ENCODE measurements at regions not wholly inside any gene's neighbourhood (a gene's known extent, or its start where the extent isn't known, plus 50 kb on each side); places are given as distances from the start of the nearest gene placed in this dataset.

DNA sequence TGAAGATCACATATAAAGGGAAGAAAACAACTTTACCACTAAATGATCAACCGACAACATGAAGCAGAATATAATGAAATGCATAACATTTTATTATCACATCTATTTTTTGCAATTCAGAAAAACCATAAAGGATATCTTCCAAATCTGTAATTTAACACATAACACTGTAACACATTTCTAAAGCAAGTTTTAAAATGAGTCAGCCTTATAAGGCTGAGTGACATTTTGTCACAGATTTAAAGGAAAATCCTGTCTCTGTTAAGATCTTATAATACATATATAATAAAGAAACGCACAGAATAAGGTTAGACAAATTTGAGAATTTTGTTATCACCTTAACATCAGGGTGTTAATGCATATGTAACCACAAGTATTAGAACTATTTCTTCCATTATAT, 198.4 kb upstream of the RASA1 start:
- DNase-seq = no peak

- peak in 1 of 2 donors; percentile 17 for DNase-seq
Observed at GRCh38 chr5:87069974-87070608, 197.6 kb upstream of the RASA1 start.

GRCh38 chr5:87074072-87074471, 193.6 kb upstream of the RASA1 start:
- no peak for DNase-seq

DNA sequence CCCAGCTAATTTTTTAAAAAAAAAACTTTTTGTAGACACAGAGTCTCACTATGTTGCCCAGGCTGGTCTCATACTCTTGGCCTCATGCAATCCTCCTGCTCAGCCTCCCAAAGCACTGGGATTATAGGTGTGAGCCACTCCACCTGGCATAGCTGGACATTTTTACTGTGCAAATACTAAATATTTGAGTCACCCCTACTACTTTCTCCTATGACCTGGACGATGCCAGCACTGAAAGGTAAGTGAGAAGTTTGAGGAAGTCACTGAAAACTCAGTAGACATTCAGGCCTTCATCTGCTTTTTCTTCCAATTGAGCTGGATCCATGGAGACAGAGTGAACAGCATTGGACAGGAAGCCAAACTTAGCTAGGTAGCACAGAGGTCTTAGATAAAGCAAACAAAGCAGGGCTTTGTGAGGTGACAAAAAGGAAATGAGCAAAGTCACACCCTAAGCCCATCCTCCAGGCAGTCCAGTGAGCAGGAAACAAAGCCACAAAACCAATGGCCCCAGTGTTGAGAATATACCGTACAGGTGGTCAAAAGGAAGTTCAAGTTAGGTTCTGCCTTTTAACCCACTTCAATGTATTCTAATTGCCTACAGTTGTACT, 192.6 kb upstream of the RASA1 start:
- DNase-seq = no peak

- DNase-seq = no peak
Observed at GRCh38 chr5:87076411-87076810, 191.3 kb upstream of the RASA1 start.

- no peak for DNase-seq
Observed at GRCh38 chr5:87076931-87077330, 190.8 kb upstream of the RASA1 start.

DNA sequence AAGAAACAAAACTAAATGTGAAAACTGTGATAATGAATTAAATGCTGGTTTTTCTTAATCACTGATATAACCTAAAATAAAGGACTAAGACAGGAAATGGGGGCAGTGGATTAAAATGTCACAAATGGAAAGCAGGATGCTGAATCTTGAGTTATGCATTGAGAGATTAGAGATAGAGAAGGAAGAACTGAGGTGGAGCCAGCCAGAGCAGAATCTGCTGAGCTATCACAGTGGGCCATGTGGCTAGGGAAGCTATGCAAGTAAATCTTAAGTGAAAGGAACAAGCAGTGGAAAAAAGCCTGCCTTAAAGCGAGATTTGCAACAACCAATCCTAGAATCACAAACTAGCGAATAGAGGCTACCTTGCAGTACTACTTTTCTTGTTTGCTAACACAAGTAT, 188.5 kb upstream of the RASA1 start:
- peak in 1 of 2 donors; percentile 56 for DNase-seq

DNA sequence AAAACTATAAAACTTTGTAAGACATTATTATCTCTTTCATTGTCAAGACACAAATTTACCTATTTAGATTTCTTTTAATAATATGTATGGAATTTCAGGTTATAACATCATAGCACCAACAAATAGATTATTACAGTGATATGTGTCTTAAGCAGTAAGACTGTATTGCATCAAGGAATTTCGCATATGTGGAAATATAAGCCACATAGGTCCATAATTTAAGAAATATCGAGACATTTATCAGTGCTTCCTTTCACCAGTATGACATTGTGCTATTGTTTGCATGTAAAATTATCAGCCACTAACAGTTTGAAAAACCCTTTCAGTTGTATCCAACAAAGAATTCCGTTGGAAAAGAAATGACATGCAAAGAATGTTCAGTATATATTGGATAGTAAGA, 186.7 kb upstream of the RASA1 start:
- no peak for DNase-seq

- DNase-seq = peak; percentile 2 to 88
Observed at GRCh38 chr5:87081511-87082372, 185.9 kb upstream of the RASA1 start.

GRCh38 chr5:87094347-87094746, 173.3 kb upstream of the RASA1 start:
- DNase-seq = no peak

DNA sequence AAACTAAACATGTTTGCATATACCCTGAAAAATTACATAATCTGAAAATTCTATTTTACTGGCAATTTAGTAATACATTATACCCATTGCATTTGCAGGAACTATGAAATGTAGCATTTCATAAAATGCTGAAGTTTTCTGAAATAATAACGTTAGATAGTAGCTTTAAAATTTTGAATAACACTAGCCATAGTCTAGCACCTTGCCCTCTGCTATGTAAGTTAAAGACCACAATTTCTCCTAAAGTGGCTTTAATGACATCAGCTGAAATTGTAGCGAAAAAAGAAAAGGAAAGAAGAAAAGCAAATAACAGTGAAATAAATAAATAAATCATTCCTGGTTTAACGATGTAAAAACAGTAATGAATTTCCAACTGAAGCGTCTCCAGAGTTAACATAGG, 172.8 kb upstream of the RASA1 start:
- DNase-seq = no peak

GRCh38 chr5:87095787-87096186, 171.9 kb upstream of the RASA1 start:
- no peak for DNase-seq

GRCh38 chr5:87097664-87098063, 170.0 kb upstream of the RASA1 start:
- DNase-seq = no peak

DNA sequence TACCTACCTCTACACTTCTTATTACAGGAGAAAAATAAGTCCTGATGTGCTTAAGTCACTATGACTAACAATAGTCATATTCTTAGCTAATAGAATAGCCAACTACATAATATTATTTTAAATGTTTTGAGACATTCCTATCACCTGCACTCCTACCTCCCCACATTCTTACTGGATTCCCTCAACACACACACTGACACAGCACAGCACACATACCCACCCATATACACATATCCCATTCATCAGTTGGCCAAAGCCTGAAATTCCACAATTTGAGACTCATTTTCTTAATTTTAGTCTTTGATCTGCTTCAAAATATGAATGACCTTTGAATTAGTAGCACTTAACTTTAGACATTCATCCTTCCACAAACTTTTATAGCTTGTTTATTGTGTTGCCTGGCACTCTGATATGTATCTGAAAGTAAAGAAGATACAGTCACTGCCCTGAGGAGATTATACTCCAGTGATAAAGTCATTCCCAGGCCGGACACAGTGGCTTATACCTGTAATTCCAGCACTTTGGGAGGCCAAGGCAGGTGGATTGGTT, 168.3 kb upstream of the RASA1 start:
- no peak for DNase-seq

GRCh38 chr5:87099968-87100367, 167.7 kb upstream of the RASA1 start:
- no peak for DNase-seq

- no peak for DNase-seq
Observed at GRCh38 chr5:87101321-87101720, 166.4 kb upstream of the RASA1 start.

DNA sequence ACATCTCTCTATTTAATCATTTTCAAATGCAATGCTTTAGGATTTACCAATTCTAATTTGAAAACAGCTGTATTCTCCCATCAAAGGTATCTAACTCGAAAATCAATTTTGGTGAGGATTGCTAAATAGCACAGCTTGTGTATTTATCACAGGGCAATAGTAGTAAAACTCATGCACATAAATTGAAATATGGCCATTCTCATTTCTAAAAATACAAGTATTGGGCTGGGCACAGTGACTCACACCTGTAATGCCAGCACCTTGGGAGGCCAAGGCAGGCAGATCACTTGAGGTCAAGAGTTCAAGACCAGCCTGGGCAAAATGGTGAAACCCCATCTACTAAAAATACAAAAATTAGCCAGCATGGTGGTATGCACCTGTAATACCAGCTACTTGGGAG, 164.8 kb upstream of the RASA1 start:
- DNase-seq = no peak

- no peak for DNase-seq
Observed at GRCh38 chr5:87103616-87104287, 163.9 kb upstream of the RASA1 start.

DNA sequence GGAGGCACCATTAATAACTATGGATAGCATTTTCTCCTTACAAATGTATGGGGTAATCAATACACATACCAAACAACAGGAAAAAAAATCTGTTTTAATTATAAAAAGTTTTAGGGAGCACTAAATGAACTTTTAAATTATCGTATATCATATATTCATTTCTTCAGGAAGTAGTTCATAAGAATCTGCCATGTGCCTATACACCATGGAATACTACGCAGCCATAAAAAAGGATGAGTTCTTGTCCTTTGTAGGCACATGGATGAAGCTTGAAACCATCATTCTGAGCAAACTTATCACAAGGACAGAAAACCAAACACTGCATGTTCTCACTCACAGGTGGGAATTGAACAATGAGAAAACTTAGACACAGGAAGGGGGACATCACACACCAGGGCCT, 162.1 kb upstream of the RASA1 start:
- no peak for DNase-seq

DNA sequence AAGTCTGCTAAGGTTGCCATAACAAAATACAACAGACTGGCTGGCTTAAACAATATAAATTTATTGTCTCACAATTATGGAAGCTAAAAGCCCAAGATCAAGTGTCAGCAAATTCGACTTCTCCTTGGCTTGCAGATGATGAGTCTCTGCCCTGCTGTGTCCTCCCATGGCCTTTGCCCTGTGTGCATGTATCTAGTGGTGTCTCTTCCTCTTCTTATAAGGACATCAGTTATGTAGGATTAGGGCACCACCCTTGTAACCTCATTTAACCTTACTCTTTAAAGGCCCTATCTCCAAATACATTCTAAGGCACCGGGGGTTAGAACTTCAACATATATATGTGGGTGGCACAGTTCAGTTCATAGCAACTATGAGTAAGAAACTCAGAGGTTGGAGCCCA, 157.9 kb upstream of the RASA1 start:
- no peak for DNase-seq

GRCh38 chr5:87110721-87111120, 157.0 kb upstream of the RASA1 start:
- no peak for DNase-seq

DNA sequence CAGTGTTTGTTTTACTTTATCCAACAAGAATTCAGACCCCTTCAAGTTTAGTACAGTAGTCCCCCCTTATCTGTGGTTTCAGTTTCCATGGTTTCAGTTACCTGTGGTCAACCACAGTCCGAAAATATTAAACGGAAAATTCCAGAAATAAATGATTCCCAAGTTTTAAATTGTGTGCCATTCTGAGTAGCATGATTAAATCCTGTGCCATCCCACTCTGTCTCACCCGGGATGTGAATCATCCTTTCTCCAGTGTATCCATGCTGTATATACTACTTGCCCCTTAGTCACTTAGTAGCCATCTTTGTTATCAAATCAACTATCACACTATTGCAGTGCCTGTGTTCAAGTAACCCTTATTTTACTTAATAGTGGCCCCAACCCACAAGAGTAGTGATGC, 153.8 kb upstream of the RASA1 start:
- DNase-seq = no peak

- no peak for DNase-seq
Observed at GRCh38 chr5:87114631-87115030, 153.1 kb upstream of the RASA1 start.

All from bone marrow (tissue), 2 donors.